Non-pigmented ciliary epithelial cell (primary cell): ENCODE measurements at regions not wholly inside any gene's neighbourhood (a gene's known extent, or its start where the extent isn't known, plus 50 kb on each side); places are given as distances from the start of the nearest gene placed in this dataset.
"Not testable (repeated sequence)": the region's sequence is repeated elsewhere in the genome, so short reads cannot be mapped to it uniquely, and the experiment has no call there.

Source experiments
- DNase-seq: peaks from one replicate; pipeline ENCODE4 v3.0.0-alpha.2; 2010; ENCODE audit warnings: low read depth

- no peak for DNase-seq
These were observed 191.5 kb upstream of the NR2F2 start for GRCh38 chr15:96138985-96139384.

GRCh38 chr15:96142498-96142897 is 188.0 kb upstream of the NR2F2 start:
- no peak for DNase-seq

- no peak for DNase-seq
These were observed 185.8 kb upstream of the NR2F2 start for GRCh38 chr15:96144734-96145133.

GRCh38 chr15:96146726-96147125 is 183.8 kb upstream of the NR2F2 start:
- no peak for DNase-seq

- no peak for DNase-seq
These were observed 183.2 kb upstream of the NR2F2 start for GRCh38 chr15:96147267-96147666.

GRCh38 chr15:96150254-96150653 is 180.2 kb upstream of the NR2F2 start:
- no peak for DNase-seq

GRCh38 chr15:96151749-96152148 is 178.8 kb upstream of the NR2F2 start:
- peak; percentile 17 for DNase-seq

- no peak for DNase-seq
These were observed 176.6 kb upstream of the NR2F2 start for GRCh38 chr15:96153929-96154328.

- no peak for DNase-seq
These were observed 171.6 kb upstream of the NR2F2 start for GRCh38 chr15:96158938-96159337.

GRCh38 chr15:96160269-96160668 is 170.2 kb upstream of the NR2F2 start:
- no peak for DNase-seq

- DNase-seq, result no peak
These were observed 169.7 kb upstream of the NR2F2 start for GRCh38 chr15:96160800-96161199.

GRCh38 chr15:96162322-96162721 is 168.2 kb upstream of the NR2F2 start:
- DNase-seq, result no peak

- DNase-seq, result no peak
These were observed 165.4 kb upstream of the NR2F2 start for GRCh38 chr15:96165081-96165480.

GRCh38 chr15:96165775-96166174 is 164.7 kb upstream of the NR2F2 start:
- DNase-seq, result no peak

- no peak for DNase-seq
These were observed 164.0 kb upstream of the NR2F2 start for GRCh38 chr15:96166223-96167200.

GRCh38 chr15:96170616-96170978 is 159.9 kb upstream of the NR2F2 start:
- not testable (repeated sequence) for DNase-seq

- DNase-seq, result no peak
These were observed 159.3 kb upstream of the NR2F2 start for GRCh38 chr15:96170979-96171739.

GRCh38 chr15:96171853-96172296 is 158.6 kb upstream of the NR2F2 start:
- no peak for DNase-seq

GRCh38 chr15:96172417-96172816 is 158.1 kb upstream of the NR2F2 start:
- no peak for DNase-seq

GRCh38 chr15:96176831-96177230 is 153.7 kb upstream of the NR2F2 start:
- DNase-seq, result no peak

- no peak for DNase-seq
These were observed 153.2 kb upstream of the NR2F2 start for GRCh38 chr15:96177279-96177678.

GRCh38 chr15:96180087-96180748 is 150.3 kb upstream of the NR2F2 start:
- no peak for DNase-seq

GRCh38 chr15:96181217-96181616 is 149.3 kb upstream of the NR2F2 start:
- DNase-seq, result no peak
